ENCODE measurements at regions not wholly inside any gene's neighbourhood (a gene's known extent, or its start where the extent isn't known, plus 50 kb on each side); places are given as distances from the start of the nearest gene placed in this dataset.

DNA sequence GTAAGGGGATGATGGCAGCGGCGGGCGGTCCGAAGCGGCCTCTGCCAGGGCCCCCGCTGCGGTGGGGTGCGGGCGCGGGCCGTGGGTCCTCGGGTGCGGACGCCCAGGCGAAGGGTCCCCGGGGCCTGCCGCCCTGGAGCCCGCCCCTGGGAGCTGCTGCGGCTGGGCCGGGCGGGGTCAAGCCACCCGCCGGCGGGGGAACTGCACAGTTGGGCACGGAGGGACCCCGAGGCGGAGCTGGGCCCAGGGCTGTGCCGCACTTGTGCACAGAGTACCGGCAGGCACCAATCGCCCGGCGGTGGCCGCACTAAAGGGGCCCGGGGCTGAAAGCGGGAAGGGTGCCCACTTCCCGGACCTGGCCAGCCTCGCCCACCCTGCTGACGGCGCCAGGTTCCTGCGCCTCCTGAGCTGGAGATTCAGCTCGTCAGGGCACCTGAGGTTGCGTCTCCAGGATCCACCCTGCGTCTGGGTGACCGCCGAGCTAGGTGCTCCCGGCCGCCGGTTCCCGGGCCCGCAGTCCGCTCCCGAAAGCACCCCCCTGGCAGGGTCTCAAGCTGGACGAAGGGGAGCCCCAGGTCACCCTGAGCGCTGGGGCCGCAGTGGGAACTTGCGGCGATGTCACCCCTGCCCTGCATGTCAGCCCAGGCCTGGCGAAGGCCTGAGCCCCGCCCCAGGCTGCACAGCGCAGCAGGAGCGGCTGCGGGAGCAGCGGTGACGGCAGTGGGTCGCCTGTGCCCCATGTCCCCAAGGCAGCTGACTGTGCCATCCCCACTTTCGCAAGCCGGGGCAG is 56.7 kb upstream of the ETV3 start:
- intact Hi-C loops (cut with micrococcal nuclease): loop anchor here (2.0 kb wide), 1 partner anchor 294 kb away; no protein-coding TSS in a partner anchor

DNA sequence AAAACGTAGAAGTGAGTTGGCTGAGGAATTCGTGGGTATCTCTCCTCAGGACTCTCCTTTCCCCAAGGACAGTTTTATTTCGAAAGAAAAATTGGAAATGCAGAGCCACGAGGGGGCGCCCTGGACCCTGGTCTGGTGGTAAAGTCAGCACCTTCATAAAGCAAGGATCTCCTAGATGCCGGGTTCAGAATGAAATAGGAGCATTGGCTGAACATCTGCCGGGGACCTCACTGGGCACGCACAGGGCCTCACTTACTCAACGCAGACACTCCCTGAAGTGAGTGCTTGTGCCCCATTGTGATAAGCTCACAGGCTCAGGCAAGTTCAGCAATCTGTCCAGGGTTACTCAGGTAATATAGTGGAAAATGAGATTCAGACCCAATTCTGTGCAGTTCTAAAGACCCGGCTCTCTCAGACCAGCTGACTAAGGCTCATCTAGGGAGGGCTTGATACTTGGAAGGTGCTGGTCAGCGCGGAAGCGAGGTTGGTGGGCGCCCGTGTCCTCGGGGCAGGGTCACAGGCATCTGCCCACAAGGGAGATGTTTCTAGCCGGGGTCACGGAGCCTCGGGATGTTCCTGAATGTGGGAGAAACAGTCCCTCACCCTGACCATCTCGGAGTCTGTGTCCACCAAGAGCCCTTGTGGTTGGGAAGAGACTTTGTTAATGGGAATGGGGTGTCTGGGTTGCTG is 55.7 kb upstream of the ETV3 start:
- intact Hi-C loops (cut with micrococcal nuclease): loop anchor here (2.0 kb wide), 1 partner anchor 295 kb away; no protein-coding TSS in a partner anchor

- intact Hi-C loops (cut with micrococcal nuclease): no loop called here
These were observed 55.0 kb upstream of the ETV3 start for GRCh38 chr1:157193219-157193618.

- intact Hi-C loops (cut with micrococcal nuclease): no loop called here
These were observed 52.1 kb upstream of the ETV3 start for GRCh38 chr1:157189986-157190982.

- intact Hi-C loops (cut with micrococcal nuclease): no loop called here
These were observed 50.9 kb upstream of the ETV3 start for GRCh38 chr1:157189096-157189495.
